Liver (tissue), 8 donors: ENCODE measurements at regions not wholly inside any gene's neighbourhood (a gene's known extent, or its start where the extent isn't known, plus 50 kb on each side); places are given as distances from the start of the nearest gene placed in this dataset.
"Not testable (repeated sequence)": the region's sequence is repeated elsewhere in the genome, so short reads cannot be mapped to it uniquely, and the experiment has no call there.

ENCODE experiments used
- DNase-seq: peaks from one replicate; pipeline ENCODE4 v3.0.0-alpha.2; 2017; ENCODE audit warnings: low spot score
- H3K27ac ChIP-seq, 2 donors: one replicate each; pipeline ENCODE4 v1.7.0; 2013; ENCODE audit warnings: inconsistent platforms in 2 of 2, low read length in 2 of 2, control low read depth in 1 of 2, low read depth in 1 of 2, mild to moderate bottlenecking in 1 of 2
- H3K27me3 ChIP-seq, 4 donors: one replicate each; pipeline versions ENCODE4 v1.6.1 to v1.7.0; 2013; ENCODE audit warnings: low read length in 3 of 4, inconsistent platforms in 1 of 4, mild to moderate bottlenecking in 1 of 4, moderate library complexity in 1 of 4; ENCODE audit not compliant: control insufficient read depth in 4 of 4, insufficient read depth in 4 of 4
- H3K36me3 ChIP-seq, 4 donors: one replicate each; pipeline versions ENCODE4 v1.6.1 to v1.7.0; 2013; ENCODE audit warnings: low read length in 3 of 4, mild to moderate bottlenecking in 3 of 4, low read depth in 1 of 4, moderate library complexity in 1 of 4; ENCODE audit not compliant: control insufficient read depth in 4 of 4, insufficient read depth in 3 of 4
- H3K4me1 ChIP-seq, 4 donors: one replicate each; pipeline versions ENCODE4 v1.6.1 to v1.7.0; 2013; ENCODE audit warnings: low read length in 3 of 4, mild to moderate bottlenecking in 3 of 4, moderate library complexity in 1 of 4; ENCODE audit not compliant: control insufficient read depth in 4 of 4, insufficient read depth in 4 of 4
- H3K4me3 ChIP-seq, 3 donors: one replicate each; pipeline versions ENCODE4 v1.6.1 to v1.7.0; 2013; ENCODE audit warnings: low read length in 3 of 3, control low read depth in 1 of 3, low read depth in 1 of 3, mild to moderate bottlenecking in 1 of 3
- H3K9ac ChIP-seq, 2 donors: one replicate each; pipeline ENCODE4 v1.7.0; 2013; ENCODE audit warnings: low read length in 2 of 2, mild to moderate bottlenecking in 2 of 2, moderate library complexity in 2 of 2, control low read depth in 1 of 2, low read depth in 1 of 2
- H3K9me3 ChIP-seq, 4 donors: one replicate each; pipeline versions ENCODE4 v1.6.1 to v1.7.0; 2013; ENCODE audit warnings: low read length in 3 of 4; ENCODE audit not compliant: control insufficient read depth in 4 of 4
- EGR1 ChIP-seq, 2 donors: IDR thresholded peaks; 2 replicates each; pipeline ENCODE4 v1.6.1; 2016 to 2018; ENCODE audit warnings: antibody characterized with exemption in 2 of 2, low read depth in 2 of 2
- FOXA1 ChIP-seq: IDR thresholded peaks from 2 replicates; pipeline ENCODE4 v1.6.1; 2016; ENCODE audit warnings: antibody characterized with exemption
- GABPA ChIP-seq, 2 donors: IDR thresholded peaks in 1 of 2; conservative IDR thresholded peaks in 1 of 2; 2 replicates each; pipeline ENCODE4 v1.6.1; 2016; ENCODE audit warnings: antibody characterized with exemption in 2 of 2, mild to moderate bottlenecking in 1 of 2, moderate library complexity in 1 of 2
- HNF4G ChIP-seq: IDR thresholded peaks from 2 replicates; pipeline ENCODE4 v1.6.1; 2016; ENCODE audit warnings: antibody characterized with exemption
- JUND ChIP-seq, 2 donors: IDR thresholded peaks; 2 replicates each; pipeline ENCODE4 v1.6.1; 2016; ENCODE audit warnings: antibody characterized with exemption in 2 of 2
- RAD21 ChIP-seq, 2 donors: IDR thresholded peaks; 2 replicates each; pipeline ENCODE4 v1.6.1; 2016; ENCODE audit warnings: antibody characterized with exemption in 2 of 2, mild to moderate bottlenecking in 2 of 2
- RXRA ChIP-seq, 2 donors: IDR thresholded peaks; 2 replicates each; pipeline ENCODE4 v1.6.1; 2017 to 2018; ENCODE audit warnings: antibody characterized with exemption in 2 of 2, mild to moderate bottlenecking in 1 of 2
- SP1 ChIP-seq: IDR thresholded peaks from 2 replicates; pipeline ENCODE4 v1.6.1; 2018; ENCODE audit warnings: antibody characterized with exemption, mild to moderate bottlenecking
- TAF1 ChIP-seq: conservative IDR thresholded peaks from 2 replicates; pipeline ENCODE4 v1.6.1; 2016; ENCODE audit warnings: antibody characterized with exemption, mild to moderate bottlenecking
- WGBS: extraction: QIAGEN DNeasy Blood & Tissue Kit; methylation state at CpG from one replicate; pipeline ENCODE4 v1.1.7; 2013; 5-methylcytosine and 5-hydroxymethylcytosine counted together
- TF ChIP-seq, protein P1 (sequence below): IDR thresholded peaks from 2 replicates; pipeline ENCODE4 v1.6.1; 2016; ENCODE audit warnings: antibody characterized with exemption
- TF ChIP-seq, protein P2 (sequence below): IDR thresholded peaks from 2 replicates; pipeline ENCODE4 v1.6.1; 2016; ENCODE audit warnings: antibody characterized with exemption, mild to moderate bottlenecking
- TF ChIP-seq, protein P3 (sequence below): IDR thresholded peaks from 2 replicates; pipeline ENCODE4 v1.6.1; 2016; ENCODE audit warnings: antibody characterized with exemption
- TF ChIP-seq, protein P4 (sequence below): fragments of 150-350 bp; IDR thresholded peaks from 2 replicates; pipeline ENCODE4 v1.5.1; 2017; ENCODE audit warnings: improper control_type of control experiment, low read depth, low read length; ENCODE audit not compliant: missing input control
- TF ChIP-seq, protein P5 (sequence below): IDR thresholded peaks from 2 replicates; pipeline ENCODE4 v1.6.1; 2016; ENCODE audit warnings: antibody characterized with exemption
- donor health status: healthy.
- donor health status: healthy.
- donor health status: healthy.
- donor health status: healthy.
- donor health status: healthy.

DNA sequence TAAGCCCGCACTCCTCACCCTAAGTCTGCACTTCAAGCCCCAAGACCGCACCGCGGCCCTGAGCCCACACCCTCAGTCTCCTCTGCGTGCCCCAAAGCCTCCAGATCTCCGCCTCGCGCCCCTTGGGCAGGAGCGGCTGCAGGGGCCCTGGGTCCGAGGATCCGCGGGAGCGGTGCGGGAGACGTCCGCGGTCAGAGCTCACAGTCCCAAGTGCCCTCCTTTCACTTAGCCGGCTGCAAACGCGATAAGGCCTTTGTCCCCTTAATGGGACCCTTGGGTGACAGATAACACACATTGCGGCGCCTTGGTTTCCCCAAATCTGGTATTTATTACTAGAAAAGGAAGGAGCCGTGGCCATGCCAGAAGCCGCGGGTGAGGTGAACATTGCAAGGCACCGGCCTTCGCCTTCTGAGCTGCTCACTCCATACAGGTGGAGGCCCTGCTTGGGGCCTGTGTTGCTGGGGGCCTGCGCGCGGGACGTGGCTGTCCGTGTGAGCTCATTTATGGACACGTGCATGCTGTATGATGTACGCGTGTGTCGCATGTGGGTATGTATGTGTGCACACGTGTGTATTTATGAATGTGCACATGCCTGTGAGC lies 178.9 kb downstream of the OR4M2 start:
- 56% methylated on average over 37 of the region's 37 CpGs for WGBS
- Histone ChIP-seq H3K4me3 (peak overlapping the region in 1 of 3 donors; percentile 66), H3K4me1 (peaks cover 7 to 79% (median 52%) of the 10 kb centered on the region in 4 donors), H3K9ac (peak overlapping the region in 1 of 2 donors; percentile 39), H3K27ac (peak overlapping the region; percentile 49 to 68)
- DNase-seq, H3K9me3 ChIP-seq, H3K36me3 ChIP-seq, H3K27me3 ChIP-seq: not testable (repeated sequence)

DNA sequence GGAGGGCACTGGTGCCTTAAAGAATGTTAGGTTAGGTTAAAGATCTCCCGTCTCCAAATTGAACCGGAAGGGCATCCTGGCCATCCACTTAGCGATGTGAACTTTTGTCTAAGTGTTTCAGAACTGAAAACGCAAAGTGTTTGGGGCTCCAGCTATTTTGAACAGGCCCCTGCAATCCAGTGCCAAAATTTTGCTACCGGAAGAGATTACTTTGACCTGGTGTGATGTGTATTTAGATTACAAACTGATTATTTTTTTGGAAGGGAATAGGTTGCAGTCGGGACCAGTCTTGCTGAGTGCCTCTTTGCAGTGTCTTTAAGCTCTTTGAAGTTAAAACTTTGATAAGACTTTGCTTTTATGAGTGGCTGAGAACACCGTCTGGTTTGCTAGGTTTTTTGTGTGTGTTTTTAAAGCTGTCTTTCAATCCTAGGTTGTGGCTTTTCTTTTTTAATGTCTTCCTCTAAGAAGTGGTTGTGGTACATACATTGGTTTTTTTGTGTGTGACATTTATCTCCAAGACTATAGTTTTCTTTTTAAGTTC lies 179.6 kb downstream of the OR4M2 start:
- no peak for DNase-seq
- Histone ChIP-seq H3K9me3 (no peaks in the 10 kb centered on the region), H3K9ac (peak overlapping the region in 1 of 2 donors; percentile 77), H3K4me3 (peak overlapping the region in 1 of 3 donors; percentile 66), H3K27me3 (no peaks in the 10 kb centered on the region), H3K4me1 (peaks cover 5 to 76% (median 49%) of the 10 kb centered on the region in 4 donors), H3K27ac (peak overlapping the region; percentile 49 to 68), H3K36me3 (no peaks in the 10 kb centered on the region)
- no peak for TF ChIP-seq GABPA (IDR thresholded peaks at IDR 0.05 in 1 of 2, conservative IDR thresholded peaks at IDR 0.05 in 1 of 2)
- TF ChIP-seq, protein P1, sequence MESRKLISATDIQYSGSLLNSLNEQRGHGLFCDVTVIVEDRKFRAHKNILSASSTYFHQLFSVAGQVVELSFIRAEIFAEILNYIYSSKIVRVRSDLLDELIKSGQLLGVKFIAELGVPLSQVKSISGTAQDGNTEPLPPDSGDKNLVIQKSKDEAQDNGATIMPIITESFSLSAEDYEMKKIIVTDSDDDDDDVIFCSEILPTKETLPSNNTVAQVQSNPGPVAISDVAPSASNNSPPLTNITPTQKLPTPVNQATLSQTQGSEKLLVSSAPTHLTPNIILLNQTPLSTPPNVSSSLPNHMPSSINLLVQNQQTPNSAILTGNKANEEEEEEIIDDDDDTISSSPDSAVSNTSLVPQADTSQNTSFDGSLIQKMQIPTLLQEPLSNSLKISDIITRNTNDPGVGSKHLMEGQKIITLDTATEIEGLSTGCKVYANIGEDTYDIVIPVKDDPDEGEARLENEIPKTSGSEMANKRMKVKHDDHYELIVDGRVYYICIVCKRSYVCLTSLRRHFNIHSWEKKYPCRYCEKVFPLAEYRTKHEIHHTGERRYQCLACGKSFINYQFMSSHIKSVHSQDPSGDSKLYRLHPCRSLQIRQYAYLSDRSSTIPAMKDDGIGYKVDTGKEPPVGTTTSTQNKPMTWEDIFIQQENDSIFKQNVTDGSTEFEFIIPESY: no peak
- TF ChIP-seq, protein P2, sequence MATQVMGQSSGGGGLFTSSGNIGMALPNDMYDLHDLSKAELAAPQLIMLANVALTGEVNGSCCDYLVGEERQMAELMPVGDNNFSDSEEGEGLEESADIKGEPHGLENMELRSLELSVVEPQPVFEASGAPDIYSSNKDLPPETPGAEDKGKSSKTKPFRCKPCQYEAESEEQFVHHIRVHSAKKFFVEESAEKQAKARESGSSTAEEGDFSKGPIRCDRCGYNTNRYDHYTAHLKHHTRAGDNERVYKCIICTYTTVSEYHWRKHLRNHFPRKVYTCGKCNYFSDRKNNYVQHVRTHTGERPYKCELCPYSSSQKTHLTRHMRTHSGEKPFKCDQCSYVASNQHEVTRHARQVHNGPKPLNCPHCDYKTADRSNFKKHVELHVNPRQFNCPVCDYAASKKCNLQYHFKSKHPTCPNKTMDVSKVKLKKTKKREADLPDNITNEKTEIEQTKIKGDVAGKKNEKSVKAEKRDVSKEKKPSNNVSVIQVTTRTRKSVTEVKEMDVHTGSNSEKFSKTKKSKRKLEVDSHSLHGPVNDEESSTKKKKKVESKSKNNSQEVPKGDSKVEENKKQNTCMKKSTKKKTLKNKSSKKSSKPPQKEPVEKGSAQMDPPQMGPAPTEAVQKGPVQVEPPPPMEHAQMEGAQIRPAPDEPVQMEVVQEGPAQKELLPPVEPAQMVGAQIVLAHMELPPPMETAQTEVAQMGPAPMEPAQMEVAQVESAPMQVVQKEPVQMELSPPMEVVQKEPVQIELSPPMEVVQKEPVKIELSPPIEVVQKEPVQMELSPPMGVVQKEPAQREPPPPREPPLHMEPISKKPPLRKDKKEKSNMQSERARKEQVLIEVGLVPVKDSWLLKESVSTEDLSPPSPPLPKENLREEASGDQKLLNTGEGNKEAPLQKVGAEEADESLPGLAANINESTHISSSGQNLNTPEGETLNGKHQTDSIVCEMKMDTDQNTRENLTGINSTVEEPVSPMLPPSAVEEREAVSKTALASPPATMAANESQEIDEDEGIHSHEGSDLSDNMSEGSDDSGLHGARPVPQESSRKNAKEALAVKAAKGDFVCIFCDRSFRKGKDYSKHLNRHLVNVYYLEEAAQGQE: no peak
- TF ChIP-seq, protein P3, sequence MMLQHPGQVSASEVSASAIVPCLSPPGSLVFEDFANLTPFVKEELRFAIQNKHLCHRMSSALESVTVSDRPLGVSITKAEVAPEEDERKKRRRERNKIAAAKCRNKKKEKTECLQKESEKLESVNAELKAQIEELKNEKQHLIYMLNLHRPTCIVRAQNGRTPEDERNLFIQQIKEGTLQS: no peak
- no peak for TF ChIP-seq RXRA (IDR thresholded peaks at IDR 0.05)
- TF ChIP-seq HNF4G: no peak
- no peak for TF ChIP-seq RAD21 (IDR thresholded peaks at IDR 0.05)
- no peak for TF ChIP-seq FOXA1
- no peak for TF ChIP-seq EGR1 (IDR thresholded peaks at IDR 0.05; ENCODE audit: low read depth in 2 of 2)
- TF ChIP-seq, protein P4, sequence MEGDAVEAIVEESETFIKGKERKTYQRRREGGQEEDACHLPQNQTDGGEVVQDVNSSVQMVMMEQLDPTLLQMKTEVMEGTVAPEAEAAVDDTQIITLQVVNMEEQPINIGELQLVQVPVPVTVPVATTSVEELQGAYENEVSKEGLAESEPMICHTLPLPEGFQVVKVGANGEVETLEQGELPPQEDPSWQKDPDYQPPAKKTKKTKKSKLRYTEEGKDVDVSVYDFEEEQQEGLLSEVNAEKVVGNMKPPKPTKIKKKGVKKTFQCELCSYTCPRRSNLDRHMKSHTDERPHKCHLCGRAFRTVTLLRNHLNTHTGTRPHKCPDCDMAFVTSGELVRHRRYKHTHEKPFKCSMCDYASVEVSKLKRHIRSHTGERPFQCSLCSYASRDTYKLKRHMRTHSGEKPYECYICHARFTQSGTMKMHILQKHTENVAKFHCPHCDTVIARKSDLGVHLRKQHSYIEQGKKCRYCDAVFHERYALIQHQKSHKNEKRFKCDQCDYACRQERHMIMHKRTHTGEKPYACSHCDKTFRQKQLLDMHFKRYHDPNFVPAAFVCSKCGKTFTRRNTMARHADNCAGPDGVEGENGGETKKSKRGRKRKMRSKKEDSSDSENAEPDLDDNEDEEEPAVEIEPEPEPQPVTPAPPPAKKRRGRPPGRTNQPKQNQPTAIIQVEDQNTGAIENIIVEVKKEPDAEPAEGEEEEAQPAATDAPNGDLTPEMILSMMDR: no peak
- TF ChIP-seq, protein P5, sequence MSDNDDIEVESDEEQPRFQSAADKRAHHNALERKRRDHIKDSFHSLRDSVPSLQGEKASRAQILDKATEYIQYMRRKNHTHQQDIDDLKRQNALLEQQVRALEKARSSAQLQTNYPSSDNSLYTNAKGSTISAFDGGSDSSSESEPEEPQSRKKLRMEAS: no peak
- TF ChIP-seq SP1: no peak
- no peak for TF ChIP-seq TAF1
- no peak for TF ChIP-seq JUND (IDR thresholded peaks at IDR 0.05)
- WGBS: 45% methylated on average over 7 of the region's 7 CpGs
